SU-DHL-6 (cell line): ENCODE measurements at regions not wholly inside any gene's neighbourhood (a gene's known extent, or its start where the extent isn't known, plus 50 kb on each side); places are given as distances from the start of the nearest gene placed in this dataset.

Experiments
- CTCF ChIP-seq: fragments of 200-600 bp; sonication (generic); IDR thresholded peaks from one replicate; pipeline ENCODE4 v1.5.1; 2017; ENCODE audit warnings: antibody characterized with exemption, mild to moderate bottlenecking, low read length, moderate library complexity; ENCODE audit not compliant: insufficient read depth, poor library complexity, severe bottlenecking
- EZH2phosphoT487 ChIP-seq: fragments of 200-600 bp; sonication (generic), shearing (Covaris generic); conservative IDR thresholded peaks from 2 replicates; pipeline ENCODE4 v1.6.1; 2018; ENCODE audit warnings: mild to moderate bottlenecking, antibody characterized with exemption, low read length, moderate library complexity, mixed read lengths

GRCh38 chr7:131969560-131969959 lies 413.1 kb upstream of the PODXL start:
- no peak for TF ChIP-seq CTCF
- no peak for TF ChIP-seq EZH2phosphoT487
